PC-3 (cell line): ENCODE measurements at regions not wholly inside any gene's neighbourhood (a gene's known extent, or its start where the extent isn't known, plus 50 kb on each side); places are given as distances from the start of the nearest gene placed in this dataset.

Experiments
- ATAC-seq: fragments of 200-7000 bp; cut with Tn5 transposase; 2 replicates; pipeline ENCODE4 v1.9.1; 2020; ENCODE audit warnings: mild to moderate bottlenecking, moderate library complexity
- BruUV-seq: library from RNA; stranded (reverse); fragments of 400-500 nt; replicated peaks from 2 replicates; lab custom pipeline; 2021; lab: Mats Ljungman, UMichigan
- CTCF ChIA-PET: fragments of 300-600 bp; sonication (Branson Sonifier 250); formaldehyde crosslinking; loops from one replicate; lab custom pipeline; 2022; ENCODE audit warnings: antibody characterized with exemption; lab: Charles Lee
- POLR2A ChIA-PET: fragments of 300-600 bp; sonication (Branson Sonifier 250); formaldehyde crosslinking; loops from one replicate; lab custom pipeline; 2022; ENCODE audit warnings: antibody characterized with exemption; ENCODE audit not compliant: unreplicated experiment; lab: Charles Lee
- DNase-seq: peaks from one replicate; pipeline ENCODE4 v3.0.0-alpha.2; 2015
- H2AFZ ChIP-seq: fragments of 300-600 bp; sonication (generic); 2 replicates; pipeline ENCODE4 v1.6.0; 2016; ENCODE audit warnings: antibody characterized with exemption, low read length
- H3F3A ChIP-seq: fragments of 300-600 bp; sonication (generic); one replicate; pipeline ENCODE4 v1.6.0; 2017; ENCODE audit warnings: antibody characterized with exemption, low read length, control low read depth, mild to moderate bottlenecking; ENCODE audit not compliant: unreplicated experiment
- H3K27ac ChIP-seq: fragments of 300-600 bp; sonication (generic); 2 replicates; pipeline ENCODE4 v1.5.1; 2016; ENCODE audit warnings: mild to moderate bottlenecking, low read length
- H3K27me3 ChIP-seq: fragments of 300-600 bp; sonication (generic); 2 replicates; pipeline ENCODE4 v1.6.1; 2016; ENCODE audit warnings: low read length, mixed read lengths
- H3K36me3 ChIP-seq: fragments of 300-600 bp; sonication (generic); 2 replicates; pipeline ENCODE4 v1.6.1; 2016; ENCODE audit warnings: low read depth, mixed run types, low read length, mixed read lengths
- H3K4me1 ChIP-seq: fragments of 300-600 bp; sonication (generic); 2 replicates; pipeline ENCODE4 v1.5.1; 2016; ENCODE audit warnings: low read length; ENCODE audit not compliant: insufficient read depth
- H3K4me2 ChIP-seq: fragments of 300-600 bp; sonication (generic); 2 replicates; pipeline ENCODE4 v1.6.0; 2016; ENCODE audit warnings: low read length
- H3K4me3 ChIP-seq: fragments of 300-600 bp; sonication (generic); 2 replicates; pipeline ENCODE4 v1.5.1; 2016; ENCODE audit warnings: mild to moderate bottlenecking, low read length, mixed read lengths
- H3K79me2 ChIP-seq: fragments of 300-600 bp; sonication (generic); 2 replicates; pipeline ENCODE4 v1.6.1; 2017; ENCODE audit warnings: low read length, mixed read lengths
- H3K9ac ChIP-seq: fragments of 300-600 bp; sonication (generic); 2 replicates; pipeline ENCODE4 v1.6.0; 2016; ENCODE audit warnings: mild to moderate bottlenecking, low read length
- H3K9me2 ChIP-seq: fragments of 300-600 bp; sonication (generic); replicated peaks from 2 replicates; pipeline ENCODE4 v1.6.1; 2016; ENCODE audit warnings: mixed run types, low read length, mixed read lengths
- H3K9me3 ChIP-seq: fragments of 300-600 bp; sonication (generic); 2 replicates; pipeline ENCODE4 v1.6.1; 2016; ENCODE audit warnings: low read length, mixed read lengths
- H4K20me1 ChIP-seq: fragments of 300-600 bp; sonication (generic); 2 replicates; pipeline ENCODE4 v1.6.1; 2016; ENCODE audit warnings: low read length, mixed read lengths
- CTCF ChIP-seq: fragments of 300-600 bp; sonication (generic); conservative IDR thresholded peaks from 2 replicates; pipeline ENCODE4 v1.5.1; 2017; ENCODE audit warnings: antibody characterized with exemption, low read depth, mild to moderate bottlenecking, low read length
- EZH2 ChIP-seq: fragments of 300-600 bp; sonication (generic); IDR thresholded peaks from one replicate; pipeline ENCODE4 v1.6.1; 2017; ENCODE audit warnings: antibody characterized with exemption, mild to moderate bottlenecking, low read length; ENCODE audit not compliant: unreplicated experiment
- EZH2phosphoT487 ChIP-seq: fragments of 300-600 bp; sonication (generic); IDR thresholded peaks from 2 replicates; pipeline ENCODE4 v1.6.1; 2018; ENCODE audit warnings: mild to moderate bottlenecking, antibody characterized with exemption, low read length, borderline replicate concordance
- intact Hi-C: fragments of 100-400 bp; cut with micrococcal nuclease; formaldehyde crosslinking; loops from 2 replicates; pipeline ENCODE4 v1.9.0; 2023

GRCh38 chr11:11073996-11074395 is 216.1 kb upstream of the ZBED5 start:
- Histone ChIP-seq H2AFZ (no peak overlapping the region), H3K27me3 (no peaks in the 10 kb centered on the region), H3K9ac (no peak overlapping the region), H3K4me3 (no peak overlapping the region), H3K9me2 (no peaks in the 10 kb centered on the region), H3K27ac (no peak overlapping the region), H3K36me3 (no peaks in the 10 kb centered on the region), H3K4me1 (peaks cover 5% of the 10 kb centered on the region; the same call in 1 of the 2 replicates), H3K79me2 (no peaks in the 10 kb centered on the region), H3F3A (no peaks in the 10 kb centered on the region), H3K4me2 (no peak overlapping the region), H3K9me3 (no peaks in the 10 kb centered on the region), H4K20me1 (no peaks in the 10 kb centered on the region)
- ChIA-PET POLR2A (no interaction called here), CTCF (no interaction called here)
- ATAC-seq (no peak), DNase-seq (peak; percentile 49)
- TF ChIP-seq EZH2phosphoT487 (no peak), EZH2 (no peak), CTCF (no peak)
- no TSS peak for BruUV-seq
- intact Hi-C loops = no loop called here

GRCh38 chr11:11072067-11072466 is 214.2 kb upstream of the ZBED5 start:
- ChIA-PET POLR2A (no interaction called here), CTCF (no interaction called here)
- Histone ChIP-seq H3K9me2 (no peaks in the 10 kb centered on the region), H2AFZ (no peak overlapping the region), H4K20me1 (no peaks in the 10 kb centered on the region), H3K4me2 (no peak overlapping the region), H3K4me1 (peaks cover 5% of the 10 kb centered on the region; the same call in 1 of the 2 replicates), H3K9ac (no peak overlapping the region), H3K36me3 (no peaks in the 10 kb centered on the region), H3K27ac (no peak overlapping the region), H3K4me3 (no peak overlapping the region), H3K9me3 (no peaks in the 10 kb centered on the region), H3F3A (no peaks in the 10 kb centered on the region), H3K27me3 (no peaks in the 10 kb centered on the region), H3K79me2 (no peaks in the 10 kb centered on the region)
- intact Hi-C loops = no loop called here
- BruUV-seq = no TSS peak
- peak; percentile 57 for DNase-seq
- ATAC-seq = no peak
- no peak for TF ChIP-seq EZH2
- no peak for TF ChIP-seq EZH2phosphoT487
- TF ChIP-seq CTCF = no peak

- intact Hi-C loops = no loop called here
- Histone ChIP-seq H3F3A (no peaks in the 10 kb centered on the region), H4K20me1 (no peaks in the 10 kb centered on the region), H3K9me3 (no peaks in the 10 kb centered on the region), H3K36me3 (no peaks in the 10 kb centered on the region), H3K9ac (no peak overlapping the region), H3K4me3 (no peak overlapping the region), H3K79me2 (no peaks in the 10 kb centered on the region), H3K4me2 (no peak overlapping the region), H3K27me3 (no peaks in the 10 kb centered on the region), H3K4me1 (peaks cover 5% of the 10 kb centered on the region; the same call in 1 of the 2 replicates), H3K9me2 (no peaks in the 10 kb centered on the region), H3K27ac (no peak overlapping the region), H2AFZ (no peak overlapping the region)
- ATAC-seq (no peak), DNase-seq (no peak)
- ChIA-PET POLR2A (no interaction called here), CTCF (no interaction called here)
- BruUV-seq = no TSS peak
- TF ChIP-seq CTCF = no peak
- TF ChIP-seq EZH2phosphoT487 = no peak
- no peak for TF ChIP-seq EZH2
These were observed 213.6 kb upstream of the ZBED5 start for GRCh38 chr11:11071486-11071885.
